Caco-2 (cell line): ENCODE measurements at regions not wholly inside any gene's neighbourhood (a gene's known extent, or its start where the extent isn't known, plus 50 kb on each side); places are given as distances from the start of the nearest gene placed in this dataset.

Experiments used
- BruUV-seq: library from RNA; stranded (reverse); fragments of 400-500 nt; replicated peaks from 2 replicates; lab custom pipeline; 2021; lab: Mats Ljungman, UMichigan
- CTCF ChIA-PET: fragments of 300-600 bp; sonication (Branson Sonifier 250); formaldehyde crosslinking; loops from one replicate; lab custom pipeline; 2022; ENCODE audit warnings: antibody characterized with exemption; lab: Charles Lee
- POLR2A ChIA-PET: fragments of 300-600 bp; sonication (Branson Sonifier 250); formaldehyde crosslinking; loops from one replicate; lab custom pipeline; 2022; ENCODE audit warnings: antibody characterized with exemption; lab: Charles Lee
- DNase-seq, 2 experiments: peaks; one replicate each; pipeline versions ENCODE4 v3.0.0 to v3.0.0-alpha.2; 2020 to 2022
- H3K27me3 ChIP-seq: replicated peaks from 2 replicates; pipeline ENCODE4 v1.6.0; 2011; ENCODE audit warnings: low read length; ENCODE audit not compliant: control insufficient read depth, insufficient read depth
- H3K36me3 ChIP-seq: 2 replicates; pipeline ENCODE4 v1.5.1; 2011; ENCODE audit warnings: low read length; ENCODE audit not compliant: control insufficient read depth, insufficient read depth
- H3K4me1 ChIP-seq: fragments of 250-450 bp; sonication (Bioruptor Pico); 2 replicates; pipeline ENCODE4 v1.5.1; 2020; ENCODE audit warnings: mild to moderate bottlenecking
- H3K4me3 ChIP-seq: 2 replicates; pipeline ENCODE4 v1.5.1; 2011; ENCODE audit warnings: low read depth, mild to moderate bottlenecking, control low read depth, low read length
- H3K9me3 ChIP-seq: fragments of 250-450 bp; sonication (Bioruptor Pico); 2 replicates; pipeline ENCODE4 v1.5.1; 2020; ENCODE audit warnings: mild to moderate bottlenecking, moderate library complexity
- H3K27ac Mint-ChIP-seq: one replicate; pipeline ENCODE4 v1.8.0; 2022; ENCODE audit warnings: mixed read lengths; ENCODE audit not compliant: unreplicated experiment
- H3K27me3 Mint-ChIP-seq: one replicate; pipeline ENCODE4 v1.8.0; 2022; ENCODE audit warnings: mixed read lengths; ENCODE audit not compliant: insufficient read depth, unreplicated experiment
- H3K36me3 Mint-ChIP-seq: one replicate; pipeline ENCODE4 v1.8.0; 2022; ENCODE audit warnings: mild to moderate bottlenecking, mixed read lengths; ENCODE audit not compliant: insufficient read depth, unreplicated experiment
- H3K4me1 Mint-ChIP-seq: one replicate; pipeline ENCODE4 v1.8.0; 2022; ENCODE audit warnings: low read depth, mixed read lengths; ENCODE audit not compliant: unreplicated experiment
- H3K4me3 Mint-ChIP-seq: one replicate; pipeline ENCODE4 v1.8.0; 2022; ENCODE audit warnings: mild to moderate bottlenecking, moderate library complexity, mixed read lengths; ENCODE audit not compliant: unreplicated experiment
- H3K9me3 Mint-ChIP-seq: one replicate; pipeline ENCODE4 v1.8.0; 2022; ENCODE audit warnings: mixed read lengths; ENCODE audit not compliant: unreplicated experiment
- intact Hi-C: fragments of 100-400 bp; cut with micrococcal nuclease; formaldehyde crosslinking; loops from one replicate; pipeline ENCODE4 v1.10.0; 2022; ENCODE audit not compliant: unreplicated experiment
- TF ChIP-seq, protein P1 (sequence below), 2 experiments: fragments of 200-600 bp in 1 of 2; IDR thresholded peaks; 1 replicate in 1 of 2; 2 replicates in 1 of 2; pipeline versions ENCODE4 v1.5.1 to v1.8.0; 2011 to 2022; ENCODE audit warnings: antibody characterized with exemption in 1 of 2, control low read depth in 1 of 2, inconsistent platforms in 1 of 2, low read depth in 1 of 2, low read length in 1 of 2, mild to moderate bottlenecking in 1 of 2, moderate library complexity in 1 of 2; ENCODE audit not compliant: insufficient read depth in 1 of 2, severe bottlenecking in 1 of 2, unreplicated experiment in 1 of 2

- no peak for DNase-seq
- POLR2A ChIA-PET = no interaction called here
- BruUV-seq = no TSS peak
Observed at GRCh38 chr2:145040433-145040832, 520.5 kb upstream of the ZEB2 start.

GRCh38 chr2:145038041-145038525 lies 518.2 kb upstream of the ZEB2 start:
- H3K9me3 Mint-ChIP-seq = no peaks in the 10 kb centered on the region
- Histone ChIP-seq H3K9me3 (no peaks in the 10 kb centered on the region), H3K36me3 (no peaks in the 10 kb centered on the region), H3K4me3 (no peak overlapping the region), H3K4me1 (no peaks in the 10 kb centered on the region), H3K27me3 (no peaks in the 10 kb centered on the region)
- H3K27ac Mint-ChIP-seq = no peak overlapping the region
- H3K27me3 Mint-ChIP-seq = peaks cover 3% of the 10 kb centered on the region
- DNase-seq = no peak
- CTCF ChIA-PET = no interaction called here
- POLR2A ChIA-PET = no interaction called here
- no TSS peak for BruUV-seq
- H3K4me1 Mint-ChIP-seq = no peaks in the 10 kb centered on the region
- H3K4me3 Mint-ChIP-seq = no peak overlapping the region
- TF ChIP-seq, protein P1, sequence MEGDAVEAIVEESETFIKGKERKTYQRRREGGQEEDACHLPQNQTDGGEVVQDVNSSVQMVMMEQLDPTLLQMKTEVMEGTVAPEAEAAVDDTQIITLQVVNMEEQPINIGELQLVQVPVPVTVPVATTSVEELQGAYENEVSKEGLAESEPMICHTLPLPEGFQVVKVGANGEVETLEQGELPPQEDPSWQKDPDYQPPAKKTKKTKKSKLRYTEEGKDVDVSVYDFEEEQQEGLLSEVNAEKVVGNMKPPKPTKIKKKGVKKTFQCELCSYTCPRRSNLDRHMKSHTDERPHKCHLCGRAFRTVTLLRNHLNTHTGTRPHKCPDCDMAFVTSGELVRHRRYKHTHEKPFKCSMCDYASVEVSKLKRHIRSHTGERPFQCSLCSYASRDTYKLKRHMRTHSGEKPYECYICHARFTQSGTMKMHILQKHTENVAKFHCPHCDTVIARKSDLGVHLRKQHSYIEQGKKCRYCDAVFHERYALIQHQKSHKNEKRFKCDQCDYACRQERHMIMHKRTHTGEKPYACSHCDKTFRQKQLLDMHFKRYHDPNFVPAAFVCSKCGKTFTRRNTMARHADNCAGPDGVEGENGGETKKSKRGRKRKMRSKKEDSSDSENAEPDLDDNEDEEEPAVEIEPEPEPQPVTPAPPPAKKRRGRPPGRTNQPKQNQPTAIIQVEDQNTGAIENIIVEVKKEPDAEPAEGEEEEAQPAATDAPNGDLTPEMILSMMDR (IDR thresholded peaks at IDR 0.05; ENCODE audit: insufficient read depth in 1 of 2, low read depth in 1 of 2, low read length in 1 of 2, severe bottlenecking in 1 of 2, unreplicated experiment in 1 of 2) = no peak
- intact Hi-C loops = no loop called here
- no peaks in the 10 kb centered on the region for H3K36me3 Mint-ChIP-seq

More at GRCh38 chr2:145040433-145040832, 520.5 kb upstream of the ZEB2 start:
- no peak overlapping the region for H3K4me3 Mint-ChIP-seq
- H3K27me3 Mint-ChIP-seq = peaks cover 3% of the 10 kb centered on the region
- H3K27ac Mint-ChIP-seq = no peak overlapping the region
- H3K4me1 Mint-ChIP-seq = no peaks in the 10 kb centered on the region
- H3K9me3 Mint-ChIP-seq = no peaks in the 10 kb centered on the region
- intact Hi-C loops = no loop called here
- TF ChIP-seq, protein P1 (IDR thresholded peaks at IDR 0.05; ENCODE audit: insufficient read depth in 1 of 2, low read depth in 1 of 2, low read length in 1 of 2, severe bottlenecking in 1 of 2, unreplicated experiment in 1 of 2) = no peak
- no peaks in the 10 kb centered on the region for H3K36me3 Mint-ChIP-seq
- Histone ChIP-seq H3K9me3 (no peaks in the 10 kb centered on the region), H3K4me1 (no peaks in the 10 kb centered on the region), H3K36me3 (no peaks in the 10 kb centered on the region), H3K4me3 (no peak overlapping the region), H3K27me3 (no peaks in the 10 kb centered on the region)
- CTCF ChIA-PET = no interaction called here

DNA sequence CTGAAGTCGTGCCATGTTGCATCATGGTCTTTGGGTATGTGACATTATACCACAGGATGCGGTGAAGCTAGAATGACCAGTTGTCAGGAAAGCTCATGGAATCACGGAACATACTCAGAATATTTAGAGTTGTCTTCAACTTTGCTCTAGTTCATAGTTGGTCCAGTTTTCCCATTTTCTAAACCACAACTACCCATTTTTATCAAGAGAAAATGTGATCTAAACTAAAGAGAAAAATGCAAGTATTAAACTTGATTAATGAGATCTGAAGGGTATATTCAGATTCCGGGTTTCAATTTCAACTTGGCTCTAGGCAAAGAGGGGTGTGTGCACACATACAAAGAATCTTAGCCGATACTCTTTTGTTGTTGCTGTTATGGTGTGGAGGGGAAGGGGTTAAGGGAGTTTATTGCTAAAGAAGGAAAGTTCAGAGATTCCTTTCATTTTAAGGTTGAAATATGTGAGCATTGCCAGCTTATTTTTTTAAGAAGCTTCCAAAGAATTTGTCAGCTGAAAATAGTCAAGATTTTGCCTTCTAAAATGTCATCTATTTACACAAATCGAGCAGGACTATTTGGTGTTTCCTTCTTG lies 516.6 kb upstream of the ZEB2 start:
- H3K4me3 ChIP-seq = no peak overlapping the region
- H3K9me3 Mint-ChIP-seq = no peaks in the 10 kb centered on the region
- no peak overlapping the region for H3K4me3 Mint-ChIP-seq
- ChIA-PET POLR2A (no interaction called here), CTCF (no interaction called here)
- H3K27me3 Mint-ChIP-seq = no peaks in the 10 kb centered on the region
- TF ChIP-seq, protein P1 (IDR thresholded peaks at IDR 0.05; ENCODE audit: insufficient read depth in 1 of 2, low read depth in 1 of 2, low read length in 1 of 2, severe bottlenecking in 1 of 2, unreplicated experiment in 1 of 2) = no peak
- no peak overlapping the region for H3K27ac Mint-ChIP-seq
- no peaks in the 10 kb centered on the region for H3K36me3 ChIP-seq
- no peaks in the 10 kb centered on the region for H3K4me1 Mint-ChIP-seq
- no peaks in the 10 kb centered on the region; the same call in 1 of the 2 replicates for H3K4me1 ChIP-seq
- DNase-seq = no peak
- H3K9me3 ChIP-seq = no peaks in the 10 kb centered on the region
- no peaks in the 10 kb centered on the region for H3K27me3 ChIP-seq
- no peaks in the 10 kb centered on the region for H3K36me3 Mint-ChIP-seq
- no TSS peak for BruUV-seq
- intact Hi-C loops = no loop called here
